ENCODE measurements at regions not wholly inside any gene's neighbourhood (a gene's known extent, or its start where the extent isn't known, plus 50 kb on each side); places are given as distances from the start of the nearest gene placed in this dataset.
"Not testable (repeated sequence)": the region's sequence is repeated elsewhere in the genome, so short reads cannot be mapped to it uniquely, and the experiment has no call there.

DNA sequence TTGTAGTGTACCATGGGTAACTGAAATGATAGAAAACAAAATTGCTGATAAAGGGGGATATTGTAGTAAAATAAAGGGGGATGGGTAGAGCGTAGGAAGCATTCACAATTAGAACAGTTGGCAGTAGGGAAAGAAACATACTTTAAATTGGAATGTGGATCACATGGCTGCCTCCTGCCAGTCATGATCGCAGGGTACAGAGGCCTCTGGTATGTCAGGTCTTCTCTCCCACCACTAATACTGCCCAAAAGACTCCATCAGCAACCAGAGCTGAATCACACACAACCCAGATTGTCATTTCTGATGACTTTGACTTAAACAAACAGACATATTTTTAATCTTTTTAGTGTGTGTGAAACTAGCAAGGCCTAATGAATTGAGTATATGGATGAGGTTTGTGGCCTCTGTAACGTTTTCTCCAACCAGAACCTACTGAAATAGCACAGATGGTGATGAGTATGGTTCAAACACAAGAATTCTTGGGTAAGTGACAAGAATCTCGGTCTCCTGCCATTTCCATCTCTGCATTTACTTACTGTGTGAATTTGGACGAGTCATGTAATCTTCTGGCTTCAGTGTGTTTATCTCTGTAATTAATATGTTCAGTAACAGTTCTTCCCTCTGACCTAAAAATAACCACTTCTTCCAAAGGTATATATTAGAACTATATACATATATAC lies 112.6 kb downstream of the USP22 start:
- Histone ChIP-seq H3K36me3 (ENCODE audit: control insufficient read depth, insufficient read depth, low read length) (no peaks in the 10 kb centered on the region), H3K27me3 (replicated peaks; ENCODE audit: control insufficient read depth, insufficient read depth, low read length) (no peaks in the 10 kb centered on the region), H3K9me3 (no peaks in the 10 kb centered on the region; the same call in 1 of the 2 replicates), H3K4me1 (no peaks in the 10 kb centered on the region; the same call in 1 of the 2 replicates), H3K4me3 (ENCODE audit: low read depth, low read length) (no peak overlapping the region)
- CTCF ChIA-PET: no interaction called here
- DNase-seq: no peak
- Mint-ChIP-seq H3K27me3 (ENCODE audit: insufficient read depth, unreplicated experiment) (no peaks in the 10 kb centered on the region), H3K9me3 (ENCODE audit: unreplicated experiment) (no peaks in the 10 kb centered on the region), H3K4me1 (ENCODE audit: low read depth, unreplicated experiment) (peaks cover 3% of the 10 kb centered on the region), H3K4me3 (ENCODE audit: unreplicated experiment) (no peak overlapping the region), H3K36me3 (ENCODE audit: insufficient read depth, unreplicated experiment) (no peaks in the 10 kb centered on the region), H3K27ac (ENCODE audit: unreplicated experiment) (no peak overlapping the region)
- POLR2A ChIA-PET: no interaction called here
- no TSS peak for BruUV-seq (replicated peaks)
- TF ChIP-seq, protein P1, sequence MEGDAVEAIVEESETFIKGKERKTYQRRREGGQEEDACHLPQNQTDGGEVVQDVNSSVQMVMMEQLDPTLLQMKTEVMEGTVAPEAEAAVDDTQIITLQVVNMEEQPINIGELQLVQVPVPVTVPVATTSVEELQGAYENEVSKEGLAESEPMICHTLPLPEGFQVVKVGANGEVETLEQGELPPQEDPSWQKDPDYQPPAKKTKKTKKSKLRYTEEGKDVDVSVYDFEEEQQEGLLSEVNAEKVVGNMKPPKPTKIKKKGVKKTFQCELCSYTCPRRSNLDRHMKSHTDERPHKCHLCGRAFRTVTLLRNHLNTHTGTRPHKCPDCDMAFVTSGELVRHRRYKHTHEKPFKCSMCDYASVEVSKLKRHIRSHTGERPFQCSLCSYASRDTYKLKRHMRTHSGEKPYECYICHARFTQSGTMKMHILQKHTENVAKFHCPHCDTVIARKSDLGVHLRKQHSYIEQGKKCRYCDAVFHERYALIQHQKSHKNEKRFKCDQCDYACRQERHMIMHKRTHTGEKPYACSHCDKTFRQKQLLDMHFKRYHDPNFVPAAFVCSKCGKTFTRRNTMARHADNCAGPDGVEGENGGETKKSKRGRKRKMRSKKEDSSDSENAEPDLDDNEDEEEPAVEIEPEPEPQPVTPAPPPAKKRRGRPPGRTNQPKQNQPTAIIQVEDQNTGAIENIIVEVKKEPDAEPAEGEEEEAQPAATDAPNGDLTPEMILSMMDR (IDR thresholded peaks at IDR 0.05; ENCODE audit: insufficient read depth in 1 of 2, low read depth in 1 of 2, low read length in 1 of 2, severe bottlenecking in 1 of 2, unreplicated experiment in 1 of 2): no peak
- intact Hi-C loops (cut with micrococcal nuclease; ENCODE audit: unreplicated experiment): no loop called here

DNA sequence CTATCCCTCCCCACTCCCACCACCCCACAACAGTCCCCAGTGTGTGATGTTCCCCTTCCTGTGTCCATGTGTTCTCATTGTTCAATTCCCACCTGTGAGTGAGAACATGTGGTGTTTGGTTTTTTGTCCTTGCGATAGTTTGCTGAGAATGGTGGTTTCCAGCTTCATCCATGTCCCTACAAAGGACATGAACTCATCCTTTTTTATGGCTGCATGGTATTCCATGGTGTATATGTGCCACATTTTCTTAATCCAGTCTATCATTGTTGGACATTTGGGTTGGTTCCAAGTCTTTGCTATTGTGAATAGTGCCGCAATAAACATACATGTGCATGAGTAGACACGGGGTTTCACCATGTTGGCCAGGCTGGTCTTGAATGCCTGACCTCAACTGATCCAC lies 109.8 kb downstream of the USP22 start:
- H3K4me1 Mint-ChIP-seq (ENCODE audit: low read depth, unreplicated experiment): peaks cover 20% of the 10 kb centered on the region
- H3K4me3 Mint-ChIP-seq (ENCODE audit: unreplicated experiment); H3K27me3 ChIP-seq (replicated peaks; ENCODE audit: control insufficient read depth, insufficient read depth, low read length); DNase-seq; CTCF ChIA-PET; H3K27me3 Mint-ChIP-seq (ENCODE audit: insufficient read depth, unreplicated experiment); POLR2A ChIA-PET; H3K36me3 Mint-ChIP-seq (ENCODE audit: insufficient read depth, unreplicated experiment); H3K4me3 ChIP-seq (ENCODE audit: low read depth, low read length); H3K27ac Mint-ChIP-seq (ENCODE audit: unreplicated experiment); H3K9me3 ChIP-seq; BruUV-seq (replicated peaks); H3K9me3 Mint-ChIP-seq (ENCODE audit: unreplicated experiment); H3K36me3 ChIP-seq (ENCODE audit: control insufficient read depth, insufficient read depth, low read length); intact Hi-C loops (cut with micrococcal nuclease; ENCODE audit: unreplicated experiment): not testable (repeated sequence)
- H3K4me1 ChIP-seq: peaks cover 14% of the 10 kb centered on the region

DNA sequence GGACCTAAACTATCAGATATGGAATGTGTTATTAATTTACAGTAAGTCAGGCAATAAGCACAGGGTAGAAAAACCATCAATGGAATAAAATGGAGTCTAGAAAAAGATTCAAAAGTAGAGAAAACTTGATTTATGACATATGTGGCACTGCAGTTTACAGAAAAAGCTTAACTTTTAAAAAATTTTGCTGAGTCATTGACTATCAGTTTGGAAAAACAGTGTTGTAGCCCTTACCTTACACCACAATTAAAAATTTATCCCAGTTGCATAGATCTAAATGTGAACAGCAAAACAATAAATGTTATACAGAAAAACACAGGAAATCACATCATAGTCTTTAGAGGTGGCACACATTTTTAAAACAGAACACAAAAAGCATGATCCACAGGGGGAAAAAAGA lies 108.5 kb downstream of the USP22 start:
- Mint-ChIP-seq H3K27ac (ENCODE audit: unreplicated experiment) (no peak overlapping the region), H3K36me3 (ENCODE audit: insufficient read depth, unreplicated experiment) (peaks cover 5% of the 10 kb centered on the region), H3K4me1 (ENCODE audit: low read depth, unreplicated experiment) (peaks cover 20% of the 10 kb centered on the region), H3K9me3 (ENCODE audit: unreplicated experiment) (no peaks in the 10 kb centered on the region), H3K4me3 (ENCODE audit: unreplicated experiment) (no peak overlapping the region), H3K27me3 (ENCODE audit: insufficient read depth, unreplicated experiment) (no peaks in the 10 kb centered on the region)
- no peak for DNase-seq
- TF ChIP-seq, protein P1 (IDR thresholded peaks at IDR 0.05; ENCODE audit: insufficient read depth in 1 of 2, low read depth in 1 of 2, low read length in 1 of 2, severe bottlenecking in 1 of 2, unreplicated experiment in 1 of 2): no peak
- no peaks in the 10 kb centered on the region for H3K36me3 ChIP-seq (ENCODE audit: control insufficient read depth, insufficient read depth, low read length)
- peaks cover 14% of the 10 kb centered on the region for H3K4me1 ChIP-seq
- no peaks in the 10 kb centered on the region; the same call in 1 of the 2 replicates for H3K9me3 ChIP-seq
- H3K27me3 ChIP-seq (replicated peaks; ENCODE audit: control insufficient read depth, insufficient read depth, low read length): no peaks in the 10 kb centered on the region
- H3K4me3 ChIP-seq (ENCODE audit: low read depth, low read length): no peak overlapping the region
- ChIA-PET POLR2A (no interaction called here), CTCF (no interaction called here)
- BruUV-seq (replicated peaks): no TSS peak
- intact Hi-C loops (cut with micrococcal nuclease; ENCODE audit: unreplicated experiment): no loop called here
